DMS53 (cell line): ENCODE measurements at regions not wholly inside any gene's neighbourhood (a gene's known extent, or its start where the extent isn't known, plus 50 kb on each side); places are given as distances from the start of the nearest gene placed in this dataset.

ENCODE experiments used
- DNase-seq: peaks from one replicate; lab custom pipeline; 2025; lab: John Stamatoyannopoulos, UW

GRCh38 chr16:17803625-17804410 lies 333.1 kb upstream of the XYLT1 start:
- no peak for DNase-seq

- DNase-seq = no peak
Measured at GRCh38 chr16:17802571-17802970, 331.8 kb upstream of the XYLT1 start.

- DNase-seq = no peak
Measured at GRCh38 chr16:17801068-17801467, 330.3 kb upstream of the XYLT1 start.

GRCh38 chr16:17798716-17799115 lies 328.0 kb upstream of the XYLT1 start:
- no peak for DNase-seq

GRCh38 chr16:17793354-17793753 lies 322.6 kb upstream of the XYLT1 start:
- no peak for DNase-seq

GRCh38 chr16:17784073-17784472 lies 313.3 kb upstream of the XYLT1 start:
- DNase-seq = peak; percentile 0

- DNase-seq = no peak
Measured at GRCh38 chr16:17780181-17780580, 309.4 kb upstream of the XYLT1 start.

- no peak for DNase-seq
Measured at GRCh38 chr16:17777408-17777863, 306.7 kb upstream of the XYLT1 start.

GRCh38 chr16:17776888-17777287 lies 306.1 kb upstream of the XYLT1 start:
- no peak for DNase-seq

GRCh38 chr16:17776465-17776864 lies 305.7 kb upstream of the XYLT1 start:
- no peak for DNase-seq

- no peak for DNase-seq
Measured at GRCh38 chr16:17775061-17775460, 304.3 kb upstream of the XYLT1 start.

GRCh38 chr16:17773698-17774101 lies 302.9 kb upstream of the XYLT1 start:
- DNase-seq = no peak

GRCh38 chr16:17770104-17770503 lies 299.3 kb upstream of the XYLT1 start:
- no peak for DNase-seq

- no peak for DNase-seq
Measured at GRCh38 chr16:17769065-17769464, 298.3 kb upstream of the XYLT1 start.

- DNase-seq = no peak
Measured at GRCh38 chr16:17768257-17768656, 297.5 kb upstream of the XYLT1 start.

- DNase-seq = no peak
Measured at GRCh38 chr16:17766012-17766411, 295.3 kb upstream of the XYLT1 start.

- no peak for DNase-seq
Measured at GRCh38 chr16:17759451-17760390, 289.0 kb upstream of the XYLT1 start.

- no peak for DNase-seq
Measured at GRCh38 chr16:17757808-17758207, 287.0 kb upstream of the XYLT1 start.

- no peak for DNase-seq
Measured at GRCh38 chr16:17755158-17755557, 284.4 kb upstream of the XYLT1 start.

- no peak for DNase-seq
Measured at GRCh38 chr16:17753434-17753833, 282.7 kb upstream of the XYLT1 start.

- DNase-seq = no peak
Measured at GRCh38 chr16:17749706-17750105, 278.9 kb upstream of the XYLT1 start.

- DNase-seq = no peak
Measured at GRCh38 chr16:17748044-17748719, 277.4 kb upstream of the XYLT1 start.
